B cell (primary cell): ENCODE measurements at regions not wholly inside any gene's neighbourhood (a gene's known extent, or its start where the extent isn't known, plus 50 kb on each side); places are given as distances from the start of the nearest gene placed in this dataset.

Experiments
- ATAC-seq: fragments of 200-7000 bp; cut with Tn5 transposase; one replicate; pipeline ENCODE4 v1.10.0; 2021; ENCODE audit warnings: low read depth, mild to moderate bottlenecking, moderate number of reproducible peaks, moderate library complexity
- CTCF ChIA-PET: fragments of 350-600 bp; sonication (Branson Sonifier 250); formaldehyde crosslinking; loops from one replicate; lab custom pipeline; 2021; ENCODE audit warnings: antibody characterized with exemption, inconsistent platforms; lab: Charles Lee
- POLR2A ChIA-PET: fragments of 350-600 bp; sonication (Branson Sonifier 250); formaldehyde crosslinking; loops from one replicate; lab custom pipeline; 2021; ENCODE audit warnings: antibody characterized with exemption; lab: Charles Lee
- DNase-seq: peaks from one replicate; pipeline ENCODE4 v3.0.0; 2013
- H2AFZ ChIP-seq: 2 replicates; pipeline ENCODE4 v1.6.1; 2012; ENCODE audit warnings: mild to moderate bottlenecking, low read depth, low read length; ENCODE audit not compliant: insufficient read depth, poor library complexity, severe bottlenecking
- H3K27ac ChIP-seq, 2 donors: 1 replicate in 1 of 2; 2 replicates in 1 of 2; pipeline ENCODE4 v1.5.1; 2012 to 2013; ENCODE audit warnings: low read length in 2 of 2, mild to moderate bottlenecking in 2 of 2, moderate library complexity in 1 of 2
- H3K27me3 ChIP-seq, 4 experiments: fragments of 200-600 bp in 1 of 4; sonication (generic) in 1 of 4; replicated peaks in 1 of 4; 1 replicate in 2 of 4; 2 replicates in 2 of 4; pipeline versions ENCODE4 v1.6.1 to v1.7.0; 2013 to 2016; ENCODE audit warnings: low read length in 3 of 4, mild to moderate bottlenecking in 2 of 4, mixed read lengths in 1 of 4, moderate library complexity in 1 of 4; ENCODE audit not compliant: insufficient read depth in 4 of 4, control insufficient read depth in 3 of 4; ENCODE audit errors: control extremely low read depth in 1 of 4
- H3K36me3 ChIP-seq, 2 experiments: replicated peaks in 1 of 2; 1 replicate in 1 of 2; 2 replicates in 1 of 2; pipeline versions ENCODE4 v1.6.1 to v1.7.1; 2013; ENCODE audit warnings: low read length in 1 of 2; ENCODE audit not compliant: insufficient read depth in 2 of 2, control insufficient read depth in 1 of 2; ENCODE audit errors: control extremely low read depth in 1 of 2, extremely low read depth in 1 of 2
- H3K4me1 ChIP-seq, 2 donors: fragments of 200-600 bp in 1 of 2; sonication (generic) in 1 of 2; 1 replicate in 1 of 2; 2 replicates in 1 of 2; pipeline versions ENCODE4 v1.5.1 to v1.6.1; 2013 to 2017; ENCODE audit warnings: low read length in 2 of 2; ENCODE audit not compliant: control insufficient read depth in 2 of 2, insufficient read depth in 2 of 2
- H3K4me2 ChIP-seq: replicated peaks from 2 replicates; pipeline ENCODE3; 2012; ENCODE audit warnings: mild to moderate bottlenecking, low read depth, low read length; ENCODE audit not compliant: poor library complexity, severe bottlenecking
- H3K4me3 ChIP-seq, 5 experiments: fragments of 200-600 bp in 1 of 5; sonication (generic) in 1 of 5; 1 replicate in 3 of 5; 2 replicates in 2 of 5; pipeline versions ENCODE4 v1.5.1 to v1.7.0; 2011 to 2016; ENCODE audit warnings: low read length in 4 of 5, mild to moderate bottlenecking in 4 of 5, low read depth in 2 of 5, control low read depth in 1 of 5, moderate library complexity in 1 of 5; ENCODE audit not compliant: insufficient read depth in 1 of 5; ENCODE audit errors: control extremely low read depth in 1 of 5, extremely low read depth in 1 of 5
- H3K79me2 ChIP-seq: fragments of 200-600 bp; sonication (generic); one replicate; pipeline ENCODE4 v1.6.0; 2016; ENCODE audit warnings: low read length; ENCODE audit not compliant: control insufficient read depth, insufficient read depth
- H3K9ac ChIP-seq: fragments of 200-600 bp; sonication (generic); 2 replicates; pipeline ENCODE4 v1.6.1; 2017; ENCODE audit warnings: mild to moderate bottlenecking, low read length, moderate library complexity
- H3K9me3 ChIP-seq, 3 donors: one replicate each; pipeline versions ENCODE4 v1.6.1 to v1.7.1; 2013; ENCODE audit warnings: low read length in 2 of 3; ENCODE audit not compliant: control insufficient read depth in 2 of 3, insufficient read depth in 1 of 3; ENCODE audit errors: control extremely low read depth in 1 of 3
- H4K20me1 ChIP-seq: 2 replicates; pipeline ENCODE4 v1.6.0; 2012; ENCODE audit warnings: mild to moderate bottlenecking, low read length; ENCODE audit not compliant: insufficient read depth, control insufficient read depth, poor library complexity, severe bottlenecking
- H3K27ac Mint-ChIP-seq: one replicate; pipeline ENCODE4 v1.8.0; 2021; ENCODE audit warnings: mixed read lengths
- H3K27me3 Mint-ChIP-seq: one replicate; pipeline ENCODE4 v1.8.0; 2021; ENCODE audit warnings: mixed read lengths
- H3K4me1 Mint-ChIP-seq: one replicate; pipeline ENCODE4 v1.8.0; 2021; ENCODE audit warnings: mixed read lengths
- H3K4me3 Mint-ChIP-seq: one replicate; pipeline ENCODE4 v1.8.0; 2021; ENCODE audit warnings: mixed read lengths
- H3K9me3 Mint-ChIP-seq: one replicate; pipeline ENCODE4 v1.8.0; 2022; ENCODE audit warnings: mixed read lengths; ENCODE audit not compliant: insufficient read depth
- EZH2 ChIP-seq: IDR thresholded peaks from 2 replicates; pipeline ENCODE4 v1.6.1; 2012; ENCODE audit warnings: borderline replicate concordance, low read depth, mild to moderate bottlenecking, moderate library complexity, low read length; ENCODE audit not compliant: insufficient read depth, poor library complexity, severe bottlenecking
- WGBS: methylation state at CpG from one replicate; pipeline ENCODE4 v1.1.5; 2013; ENCODE audit warnings: missing lambda C conversion rate; ENCODE audit not compliant: insufficient coverage; 5-methylcytosine and 5-hydroxymethylcytosine counted together
- intact Hi-C: fragments of 100-400 bp; cut with micrococcal nuclease; formaldehyde crosslinking; loops from one replicate; pipeline ENCODE4 v1.10.0; 2022
- TF ChIP-seq, protein P1 (sequence below): fragments of 200-600 bp; IDR thresholded peaks from one replicate; pipeline ENCODE4 v1.8.0; 2022; ENCODE audit warnings: antibody characterized with exemption, mild to moderate bottlenecking

DNA sequence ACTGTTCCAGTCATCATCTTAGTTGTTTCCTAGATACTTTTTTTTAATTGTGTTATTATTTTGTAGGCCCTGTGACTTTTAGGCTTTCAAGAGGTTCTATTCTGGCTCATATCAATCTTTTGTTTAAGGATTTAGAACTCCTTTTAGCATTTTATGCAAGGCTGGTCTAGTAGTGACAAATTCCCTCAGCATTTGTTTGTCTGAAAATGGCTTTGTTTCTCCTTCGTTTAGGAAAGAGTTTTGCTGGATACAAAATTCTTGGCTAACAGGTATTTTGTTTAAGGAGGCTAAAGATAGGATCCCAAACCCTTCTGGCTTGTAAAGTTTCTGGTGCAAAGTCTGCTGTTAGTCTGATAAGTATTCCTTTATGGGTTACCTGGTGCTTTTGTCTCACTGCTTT lies 116.6 kb upstream of the SLC66A3 start:
- Histone ChIP-seq H3K36me3 (no peaks in the 10 kb centered on the region), H3K4me3 (no peak overlapping the region), H3K79me2 (no peaks in the 10 kb centered on the region), H3K27me3 (peaks cover 0 to 7% (median 0%) of the 10 kb centered on the region in 4 experiments), H4K20me1 (no peaks in the 10 kb centered on the region), H3K27ac (no peak overlapping the region), H3K4me1 (no peaks in the 10 kb centered on the region), H3K4me2 (no peak overlapping the region), H3K9ac (no peak overlapping the region), H2AFZ (no peak overlapping the region), H3K9me3 (peaks cover 6 to 18% (median 11%) of the 10 kb centered on the region in 3 donors)
- CTCF ChIA-PET: no interaction called here
- peaks cover 19% of the 10 kb centered on the region for H3K9me3 Mint-ChIP-seq
- WGBS: 86% methylated on average over 1 of the region's 1 CpG
- no peaks in the 10 kb centered on the region for H3K4me1 Mint-ChIP-seq
- POLR2A ChIA-PET: no interaction called here
- peaks cover 51% of the 10 kb centered on the region for H3K27me3 Mint-ChIP-seq
- no peak for ATAC-seq
- H3K4me3 Mint-ChIP-seq: no peak overlapping the region
- H3K27ac Mint-ChIP-seq: no peak overlapping the region
- DNase-seq: no peak
- intact Hi-C loops: no loop called here
- TF ChIP-seq EZH2: no peak

DNA sequence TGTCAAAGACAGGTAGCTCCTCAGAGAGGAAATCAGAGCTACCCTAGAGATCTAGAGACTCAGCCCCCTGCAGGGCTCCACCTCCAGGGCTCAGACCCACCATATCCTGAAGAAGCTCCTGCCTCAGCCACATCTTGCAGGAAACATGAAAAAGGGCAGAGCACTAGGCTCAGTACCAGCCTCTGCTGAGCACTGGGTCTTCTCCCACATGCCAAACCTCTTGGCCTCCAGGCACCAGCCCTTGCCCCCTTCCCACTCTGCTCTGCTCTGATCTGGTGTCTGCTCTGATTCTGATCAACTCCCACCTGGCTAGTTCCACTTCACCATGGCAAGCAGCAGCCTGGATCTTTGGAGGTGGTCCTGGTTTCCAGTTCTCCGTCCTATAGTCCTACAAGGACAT lies 114.3 kb upstream of the SLC66A3 start:
- no peak for ATAC-seq
- Histone ChIP-seq H3K9me3 (peaks cover 6 to 15% (median 11%) of the 10 kb centered on the region in 3 donors), H3K4me2 (no peak overlapping the region), H3K4me1 (no peaks in the 10 kb centered on the region), H4K20me1 (no peaks in the 10 kb centered on the region), H3K9ac (no peak overlapping the region), H3K27ac (no peak overlapping the region), H3K36me3 (no peaks in the 10 kb centered on the region), H2AFZ (no peak overlapping the region), H3K27me3 (peaks cover 0 to 7% (median 0%) of the 10 kb centered on the region in 4 experiments), H3K4me3 (no peak overlapping the region), H3K79me2 (no peaks in the 10 kb centered on the region)
- Mint-ChIP-seq H3K9me3 (peaks cover 13% of the 10 kb centered on the region), H3K27me3 (peaks cover 58% of the 10 kb centered on the region), H3K4me1 (no peaks in the 10 kb centered on the region), H3K4me3 (no peak overlapping the region), H3K27ac (no peak overlapping the region)
- intact Hi-C loops: no loop called here
- ChIA-PET CTCF (no interaction called here), POLR2A (no interaction called here)
- TF ChIP-seq EZH2: no peak
- TF ChIP-seq, protein P1, sequence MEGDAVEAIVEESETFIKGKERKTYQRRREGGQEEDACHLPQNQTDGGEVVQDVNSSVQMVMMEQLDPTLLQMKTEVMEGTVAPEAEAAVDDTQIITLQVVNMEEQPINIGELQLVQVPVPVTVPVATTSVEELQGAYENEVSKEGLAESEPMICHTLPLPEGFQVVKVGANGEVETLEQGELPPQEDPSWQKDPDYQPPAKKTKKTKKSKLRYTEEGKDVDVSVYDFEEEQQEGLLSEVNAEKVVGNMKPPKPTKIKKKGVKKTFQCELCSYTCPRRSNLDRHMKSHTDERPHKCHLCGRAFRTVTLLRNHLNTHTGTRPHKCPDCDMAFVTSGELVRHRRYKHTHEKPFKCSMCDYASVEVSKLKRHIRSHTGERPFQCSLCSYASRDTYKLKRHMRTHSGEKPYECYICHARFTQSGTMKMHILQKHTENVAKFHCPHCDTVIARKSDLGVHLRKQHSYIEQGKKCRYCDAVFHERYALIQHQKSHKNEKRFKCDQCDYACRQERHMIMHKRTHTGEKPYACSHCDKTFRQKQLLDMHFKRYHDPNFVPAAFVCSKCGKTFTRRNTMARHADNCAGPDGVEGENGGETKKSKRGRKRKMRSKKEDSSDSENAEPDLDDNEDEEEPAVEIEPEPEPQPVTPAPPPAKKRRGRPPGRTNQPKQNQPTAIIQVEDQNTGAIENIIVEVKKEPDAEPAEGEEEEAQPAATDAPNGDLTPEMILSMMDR: no peak
- no peak for DNase-seq
- 71% methylated on average over 1 of the region's 1 CpG for WGBS
